ENCODE measurements at regions not wholly inside any gene's neighbourhood (a gene's known extent, or its start where the extent isn't known, plus 50 kb on each side); places are given as distances from the start of the nearest gene placed in this dataset.

DNA sequence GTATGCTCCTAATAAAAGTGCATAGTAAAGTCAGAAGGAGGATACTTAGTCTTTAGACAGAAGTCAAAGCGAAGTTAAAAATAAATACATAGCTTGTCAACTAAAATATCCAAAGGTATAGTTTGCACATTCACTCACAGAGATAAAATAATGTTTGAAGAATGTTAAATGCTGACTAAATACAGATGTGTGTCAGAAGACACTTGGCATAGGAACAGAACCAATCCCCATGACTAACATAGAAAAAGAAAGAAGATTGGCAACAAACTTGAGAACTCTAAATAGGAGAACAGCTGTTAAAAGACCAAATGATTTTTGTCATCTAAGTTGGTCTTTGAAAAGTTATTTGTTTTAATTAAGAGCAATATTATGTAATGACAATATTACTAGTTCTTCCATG lies 1172.1 kb upstream of the RAG2 start:
- TF ChIP-seq GABPA (IDR thresholded peaks at IDR 0.05; ENCODE audit: low read depth) (no peak), POLR2AphosphoS5 (IDR thresholded peaks at IDR 0.05; ENCODE audit: low read depth) (no peak), SPI1 (IDR thresholded peaks at IDR 0.05; ENCODE audit: borderline replicate concordance, low read depth) (no peak)
- TF ChIP-seq, protein P1, sequence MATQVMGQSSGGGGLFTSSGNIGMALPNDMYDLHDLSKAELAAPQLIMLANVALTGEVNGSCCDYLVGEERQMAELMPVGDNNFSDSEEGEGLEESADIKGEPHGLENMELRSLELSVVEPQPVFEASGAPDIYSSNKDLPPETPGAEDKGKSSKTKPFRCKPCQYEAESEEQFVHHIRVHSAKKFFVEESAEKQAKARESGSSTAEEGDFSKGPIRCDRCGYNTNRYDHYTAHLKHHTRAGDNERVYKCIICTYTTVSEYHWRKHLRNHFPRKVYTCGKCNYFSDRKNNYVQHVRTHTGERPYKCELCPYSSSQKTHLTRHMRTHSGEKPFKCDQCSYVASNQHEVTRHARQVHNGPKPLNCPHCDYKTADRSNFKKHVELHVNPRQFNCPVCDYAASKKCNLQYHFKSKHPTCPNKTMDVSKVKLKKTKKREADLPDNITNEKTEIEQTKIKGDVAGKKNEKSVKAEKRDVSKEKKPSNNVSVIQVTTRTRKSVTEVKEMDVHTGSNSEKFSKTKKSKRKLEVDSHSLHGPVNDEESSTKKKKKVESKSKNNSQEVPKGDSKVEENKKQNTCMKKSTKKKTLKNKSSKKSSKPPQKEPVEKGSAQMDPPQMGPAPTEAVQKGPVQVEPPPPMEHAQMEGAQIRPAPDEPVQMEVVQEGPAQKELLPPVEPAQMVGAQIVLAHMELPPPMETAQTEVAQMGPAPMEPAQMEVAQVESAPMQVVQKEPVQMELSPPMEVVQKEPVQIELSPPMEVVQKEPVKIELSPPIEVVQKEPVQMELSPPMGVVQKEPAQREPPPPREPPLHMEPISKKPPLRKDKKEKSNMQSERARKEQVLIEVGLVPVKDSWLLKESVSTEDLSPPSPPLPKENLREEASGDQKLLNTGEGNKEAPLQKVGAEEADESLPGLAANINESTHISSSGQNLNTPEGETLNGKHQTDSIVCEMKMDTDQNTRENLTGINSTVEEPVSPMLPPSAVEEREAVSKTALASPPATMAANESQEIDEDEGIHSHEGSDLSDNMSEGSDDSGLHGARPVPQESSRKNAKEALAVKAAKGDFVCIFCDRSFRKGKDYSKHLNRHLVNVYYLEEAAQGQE (IDR thresholded peaks at IDR 0.05; ENCODE audit: insufficient replicate concordance, low read depth): no peak
- TF ChIP-seq, protein P2, sequence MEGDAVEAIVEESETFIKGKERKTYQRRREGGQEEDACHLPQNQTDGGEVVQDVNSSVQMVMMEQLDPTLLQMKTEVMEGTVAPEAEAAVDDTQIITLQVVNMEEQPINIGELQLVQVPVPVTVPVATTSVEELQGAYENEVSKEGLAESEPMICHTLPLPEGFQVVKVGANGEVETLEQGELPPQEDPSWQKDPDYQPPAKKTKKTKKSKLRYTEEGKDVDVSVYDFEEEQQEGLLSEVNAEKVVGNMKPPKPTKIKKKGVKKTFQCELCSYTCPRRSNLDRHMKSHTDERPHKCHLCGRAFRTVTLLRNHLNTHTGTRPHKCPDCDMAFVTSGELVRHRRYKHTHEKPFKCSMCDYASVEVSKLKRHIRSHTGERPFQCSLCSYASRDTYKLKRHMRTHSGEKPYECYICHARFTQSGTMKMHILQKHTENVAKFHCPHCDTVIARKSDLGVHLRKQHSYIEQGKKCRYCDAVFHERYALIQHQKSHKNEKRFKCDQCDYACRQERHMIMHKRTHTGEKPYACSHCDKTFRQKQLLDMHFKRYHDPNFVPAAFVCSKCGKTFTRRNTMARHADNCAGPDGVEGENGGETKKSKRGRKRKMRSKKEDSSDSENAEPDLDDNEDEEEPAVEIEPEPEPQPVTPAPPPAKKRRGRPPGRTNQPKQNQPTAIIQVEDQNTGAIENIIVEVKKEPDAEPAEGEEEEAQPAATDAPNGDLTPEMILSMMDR (IDR thresholded peaks at IDR 0.05; ENCODE audit: insufficient read depth, low read length): no peak
- no peak overlapping the region for H3K4me3 ChIP-seq (replicated peaks; ENCODE audit: insufficient read depth, low read length)
- no peak overlapping the region for H3K27ac ChIP-seq (replicated peaks)
- no peaks in the 10 kb centered on the region for H3K27me3 ChIP-seq (ENCODE audit: insufficient read depth, poor library complexity, severe bottlenecking)
- no peak for DNase-seq (ENCODE audit: low read depth in 1 of 2, low spot score in 1 of 2)

DNA sequence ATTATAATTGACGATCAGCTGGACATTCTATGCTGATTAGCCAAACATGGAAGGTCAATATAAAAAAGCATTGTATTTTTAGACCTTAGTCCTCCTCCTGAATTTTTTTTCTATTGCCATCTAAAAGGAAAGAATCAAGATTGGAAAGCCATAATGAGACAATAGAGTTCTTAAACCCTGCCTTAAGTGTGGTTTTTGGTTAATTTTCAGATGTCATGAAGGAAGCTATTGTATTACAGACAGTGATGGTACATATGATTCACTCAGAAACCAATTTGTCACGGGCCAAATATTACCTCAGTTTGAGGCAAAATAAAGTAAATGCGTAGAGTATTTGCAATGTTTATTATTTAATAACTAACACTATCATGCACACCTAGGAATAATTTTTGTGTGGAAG lies 1164.0 kb upstream of the RAG2 start:
- DNase-seq (ENCODE audit: low read depth in 1 of 2, low spot score in 1 of 2): no peak
- Histone ChIP-seq H3K27me3 (ENCODE audit: insufficient read depth, poor library complexity, severe bottlenecking) (no peaks in the 10 kb centered on the region), H3K4me3 (replicated peaks; ENCODE audit: insufficient read depth, low read length) (no peak overlapping the region), H3K27ac (replicated peaks) (no peak overlapping the region)
- TF ChIP-seq POLR2AphosphoS5 (IDR thresholded peaks at IDR 0.05; ENCODE audit: low read depth): no peak
- TF ChIP-seq, protein P2 (IDR thresholded peaks at IDR 0.05; ENCODE audit: insufficient read depth, low read length): no peak

DNA sequence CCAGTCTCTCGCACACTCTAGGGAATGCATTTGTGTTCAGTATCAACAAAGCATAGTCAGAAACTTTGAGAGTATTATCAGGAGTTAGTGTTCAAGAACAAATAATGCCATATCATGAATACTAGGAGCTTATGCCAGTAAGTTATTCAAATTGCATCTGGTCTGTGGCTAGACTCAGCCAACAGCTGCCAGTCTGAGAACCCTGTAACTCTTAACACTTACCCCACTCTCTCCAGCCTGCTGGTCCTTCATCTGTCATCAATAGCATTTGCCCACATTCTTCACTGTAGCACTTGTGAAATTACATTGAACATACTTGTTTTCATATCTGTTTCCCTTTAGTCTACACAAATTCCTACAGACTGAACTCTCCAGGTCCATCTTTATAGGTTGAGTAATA lies 1157.5 kb upstream of the RAG2 start:
- Histone ChIP-seq H3K4me3 (replicated peaks; ENCODE audit: insufficient read depth, low read length) (no peak overlapping the region), H3K27ac (replicated peaks) (no peak overlapping the region), H3K27me3 (ENCODE audit: insufficient read depth, poor library complexity, severe bottlenecking) (no peaks in the 10 kb centered on the region)
- no peak for TF ChIP-seq SPI1 (IDR thresholded peaks at IDR 0.05; ENCODE audit: borderline replicate concordance, low read depth)
- no peak for TF ChIP-seq POLR2AphosphoS5 (IDR thresholded peaks at IDR 0.05; ENCODE audit: low read depth)
- TF ChIP-seq GABPA (IDR thresholded peaks at IDR 0.05; ENCODE audit: low read depth): no peak
- TF ChIP-seq, protein P1 (IDR thresholded peaks at IDR 0.05; ENCODE audit: insufficient replicate concordance, low read depth): no peak
- TF ChIP-seq, protein P2 (IDR thresholded peaks at IDR 0.05; ENCODE audit: insufficient read depth, low read length): no peak
- DNase-seq (ENCODE audit: low read depth in 1 of 2, low spot score in 1 of 2): no peak

DNA sequence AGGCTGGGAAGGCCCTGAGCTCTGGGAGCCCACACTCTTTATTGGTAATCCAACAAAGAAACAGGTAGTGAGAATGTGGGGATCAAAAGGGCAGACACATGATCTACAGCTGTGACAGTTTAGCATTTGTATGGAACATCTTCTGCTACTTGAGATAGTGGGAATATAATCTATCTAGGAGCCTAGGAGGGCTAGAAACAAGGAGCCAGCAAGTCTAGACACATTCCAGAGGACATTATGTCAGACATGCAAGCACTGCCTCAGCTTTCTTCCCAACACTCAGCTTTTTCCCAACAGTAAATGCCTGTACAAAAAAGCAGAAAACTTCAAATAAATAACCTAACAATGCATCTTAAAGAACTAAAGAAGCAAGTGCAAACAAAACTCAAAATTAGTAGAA lies 1150.6 kb upstream of the RAG2 start:
- no peak overlapping the region for H3K4me3 ChIP-seq (replicated peaks; ENCODE audit: insufficient read depth, low read length)
- TF ChIP-seq SPI1 (IDR thresholded peaks at IDR 0.05; ENCODE audit: borderline replicate concordance, low read depth) (no peak), POLR2AphosphoS5 (IDR thresholded peaks at IDR 0.05; ENCODE audit: low read depth) (no peak)
- TF ChIP-seq, protein P1 (IDR thresholded peaks at IDR 0.05; ENCODE audit: insufficient replicate concordance, low read depth): no peak
- TF ChIP-seq, protein P2 (IDR thresholded peaks at IDR 0.05; ENCODE audit: insufficient read depth, low read length): no peak
- H3K27me3 ChIP-seq (ENCODE audit: insufficient read depth, poor library complexity, severe bottlenecking): no peaks in the 10 kb centered on the region
- H3K27ac ChIP-seq (replicated peaks): no peak overlapping the region
- no peak for DNase-seq (ENCODE audit: low read depth in 1 of 2, low spot score in 1 of 2)

All from HL-60 (cell line).